Keratinocyte (primary cell): ENCODE measurements at regions not wholly inside any gene's neighbourhood (a gene's known extent, or its start where the extent isn't known, plus 50 kb on each side); places are given as distances from the start of the nearest gene placed in this dataset.

ENCODE experiments used
- DNase-seq: peaks from one replicate; pipeline ENCODE4 v3.0.0-alpha.2; 2011; ENCODE audit warnings: low read depth, missing footprints, low spot score
- FAIRE-seq: peaks from 2 replicates; lab custom pipeline; 2011; peaks lifted over from hg19 to GRCh38; lab: Jason Lieb, UNC
- H2AFZ ChIP-seq: 2 replicates; pipeline ENCODE4 v1.6.0; 2012; ENCODE audit warnings: low read length, control low read depth, inconsistent platforms; ENCODE audit not compliant: control insufficient read depth
- H3K27ac ChIP-seq: 2 replicates; pipeline ENCODE4 v1.5.1; 2011; ENCODE audit warnings: low read length; ENCODE audit not compliant: control insufficient read depth, insufficient read depth
- H3K27me3 ChIP-seq: 3 replicates; pipeline ENCODE4 v1.6.0; 2011; ENCODE audit warnings: low read length; ENCODE audit not compliant: control insufficient read depth, insufficient read depth; ENCODE audit errors: extremely low read depth
- H3K36me3 ChIP-seq, 2 experiments: 2 replicates in 1 of 2; 3 replicates in 1 of 2; pipeline ENCODE4 v1.5.1; 2011; ENCODE audit warnings: low read length in 2 of 2, mild to moderate bottlenecking in 1 of 2; ENCODE audit not compliant: control insufficient read depth in 2 of 2, insufficient read depth in 2 of 2; ENCODE audit errors: extremely low read depth in 1 of 2
- H3K4me1 ChIP-seq: 3 replicates; pipeline ENCODE4 v1.5.1; 2011; ENCODE audit warnings: low read length; ENCODE audit not compliant: control insufficient read depth, insufficient read depth; ENCODE audit errors: extremely low read depth
- H3K4me2 ChIP-seq: 3 replicates; pipeline ENCODE4 v1.6.0; 2011; ENCODE audit warnings: low read depth, low read length; ENCODE audit not compliant: control insufficient read depth, insufficient read depth; ENCODE audit errors: extremely low read depth
- H3K4me3 ChIP-seq, 3 experiments: fragments of 200-600 bp in 1 of 3; sonication (generic) in 1 of 3; 2 replicates in 2 of 3; 3 replicates in 1 of 3; pipeline ENCODE4 v1.5.1; 2011 to 2016; ENCODE audit warnings: low read length in 3 of 3, mild to moderate bottlenecking in 3 of 3, control low read depth in 2 of 3, inconsistent platforms in 1 of 3, low read depth in 1 of 3, mixed read lengths in 1 of 3, mixed run types in 1 of 3, moderate library complexity in 1 of 3; ENCODE audit not compliant: control insufficient read depth in 2 of 3, insufficient read depth in 2 of 3; ENCODE audit errors: extremely low read depth in 1 of 3
- H3K79me2 ChIP-seq: 2 replicates; pipeline ENCODE4 v1.6.0; 2012; ENCODE audit warnings: low read length; ENCODE audit not compliant: control insufficient read depth, insufficient read depth
- H3K9ac ChIP-seq: 3 replicates; pipeline ENCODE4 v1.6.0; 2011; ENCODE audit warnings: low read length; ENCODE audit not compliant: control insufficient read depth, insufficient read depth; ENCODE audit errors: extremely low read depth
- H3K9me1 ChIP-seq: 3 replicates; pipeline ENCODE4 v1.6.0; 2011; ENCODE audit warnings: low read length; ENCODE audit not compliant: control insufficient read depth, insufficient read depth; ENCODE audit errors: extremely low read depth
- H3K9me3 ChIP-seq: 2 replicates; pipeline ENCODE4 v1.5.1; 2012; ENCODE audit warnings: low read depth, low read length; ENCODE audit not compliant: control insufficient read depth
- H4K20me1 ChIP-seq: 3 replicates; pipeline ENCODE4 v1.6.0; 2011; ENCODE audit warnings: low read length; ENCODE audit not compliant: control insufficient read depth, insufficient read depth; ENCODE audit errors: extremely low read depth
- CTCF ChIP-seq, 3 experiments: IDR thresholded peaks in 1 of 3; conservative IDR thresholded peaks in 1 of 3; optimal IDR thresholded peaks in 1 of 3; 2 replicates in 2 of 3; 3 replicates in 1 of 3; pipeline versions ENCODE3 to v1.5.1; 2011; ENCODE audit warnings: low read length in 3 of 3, mild to moderate bottlenecking in 3 of 3, moderate library complexity in 2 of 3, control low read depth in 1 of 3, inconsistent platforms in 1 of 3; ENCODE audit not compliant: insufficient read depth in 2 of 3; ENCODE audit errors: extremely low read depth in 1 of 3
- EZH2 ChIP-seq: IDR thresholded peaks from one replicate; pipeline ENCODE4 v1.6.1; 2012; ENCODE audit warnings: inconsistent platforms, mild to moderate bottlenecking, low read length, moderate library complexity
- dilution Hi-C: fragments of 300-500 bp; cut with MboI; formaldehyde crosslinking; loops from one replicate; pipeline ENCODE4 v1.7.0; 2020; ENCODE audit warnings: low sequenced_read_pairs; ENCODE audit not compliant: extremely low pct_ligation_motif_present

GRCh38 chr4:152234571-152234970, 301.3 kb downstream of the FBXW7 start:
- Histone ChIP-seq H3K27ac (no peak overlapping the region), H3K9ac (no peak overlapping the region), H2AFZ (no peak overlapping the region), H3K79me2 (no peaks in the 10 kb centered on the region), H3K36me3 (no peaks in the 10 kb centered on the region), H3K9me3 (no peaks in the 10 kb centered on the region), H3K27me3 (no peaks in the 10 kb centered on the region), H3K9me1 (no peaks in the 10 kb centered on the region), H4K20me1 (no peaks in the 10 kb centered on the region), H3K4me2 (no peak overlapping the region), H3K4me3 (no peak overlapping the region), H3K4me1 (no peaks in the 10 kb centered on the region)
- FAIRE-seq (no peak), DNase-seq (no peak)
- dilution Hi-C loops: no loop called here
- TF ChIP-seq CTCF (optimal IDR thresholded peaks at IDR 0.05 in 1 of 3, IDR thresholded peaks at IDR 0.05 in 1 of 3, conservative IDR thresholded peaks at IDR 0.05 in 1 of 3; ENCODE audit: extremely low read depth in 1 of 3, insufficient read depth in 2 of 3, low read length in 3 of 3) (no peak), EZH2 (no peak)

- H3K27me3 ChIP-seq: no peaks in the 10 kb centered on the region
- no peaks in the 10 kb centered on the region for H3K79me2 ChIP-seq
- H2AFZ ChIP-seq: no peak overlapping the region
- H3K27ac ChIP-seq: no peak overlapping the region
- no peak overlapping the region for H3K4me2 ChIP-seq
- H3K9me3 ChIP-seq: no peaks in the 10 kb centered on the region
- H4K20me1 ChIP-seq: no peaks in the 10 kb centered on the region
- no peaks in the 10 kb centered on the region for H3K9me1 ChIP-seq
- dilution Hi-C loops: no loop called here
- H3K4me1 ChIP-seq: no peaks in the 10 kb centered on the region
- no peak overlapping the region for H3K9ac ChIP-seq
- no peaks in the 10 kb centered on the region for H3K36me3 ChIP-seq
- DNase-seq (no peak), FAIRE-seq (no peak)
- H3K4me3 ChIP-seq: no peak overlapping the region
- TF ChIP-seq EZH2: no peak
- no peak for TF ChIP-seq CTCF (optimal IDR thresholded peaks at IDR 0.05 in 1 of 3, IDR thresholded peaks at IDR 0.05 in 1 of 3, conservative IDR thresholded peaks at IDR 0.05 in 1 of 3; ENCODE audit: extremely low read depth in 1 of 3, insufficient read depth in 2 of 3, low read length in 3 of 3)
These were observed 303.6 kb downstream of the FBXW7 start for GRCh38 chr4:152232271-152232670.
